ENCODE measurements at regions not wholly inside any gene's neighbourhood (a gene's known extent, or its start where the extent isn't known, plus 50 kb on each side); places are given as distances from the start of the nearest gene placed in this dataset.
"Not testable (repeated sequence)": the region's sequence is repeated elsewhere in the genome, so short reads cannot be mapped to it uniquely, and the experiment has no call there.

- DNase-seq (ENCODE audit: low read depth in 2 of 2), result no peak
These were observed 131.0 kb downstream of the ATXN3L start for GRCh38 chrX:13188731-13189309.

GRCh38 chrX:13186643-13187042 lies 133.2 kb downstream of the ATXN3L start:
- DNase-seq (ENCODE audit: low read depth in 2 of 2), result not testable (repeated sequence)

GRCh38 chrX:13180807-13181206 lies 136.4 kb upstream of the FAM9C start:
- no peak for DNase-seq (ENCODE audit: low read depth in 2 of 2)

- no peak for DNase-seq (ENCODE audit: low read depth in 2 of 2)
These were observed 135.2 kb upstream of the FAM9C start for GRCh38 chrX:13179586-13179985.

GRCh38 chrX:13179100-13179499 lies 134.7 kb upstream of the FAM9C start:
- DNase-seq (ENCODE audit: low read depth in 2 of 2), result no peak

DNA sequence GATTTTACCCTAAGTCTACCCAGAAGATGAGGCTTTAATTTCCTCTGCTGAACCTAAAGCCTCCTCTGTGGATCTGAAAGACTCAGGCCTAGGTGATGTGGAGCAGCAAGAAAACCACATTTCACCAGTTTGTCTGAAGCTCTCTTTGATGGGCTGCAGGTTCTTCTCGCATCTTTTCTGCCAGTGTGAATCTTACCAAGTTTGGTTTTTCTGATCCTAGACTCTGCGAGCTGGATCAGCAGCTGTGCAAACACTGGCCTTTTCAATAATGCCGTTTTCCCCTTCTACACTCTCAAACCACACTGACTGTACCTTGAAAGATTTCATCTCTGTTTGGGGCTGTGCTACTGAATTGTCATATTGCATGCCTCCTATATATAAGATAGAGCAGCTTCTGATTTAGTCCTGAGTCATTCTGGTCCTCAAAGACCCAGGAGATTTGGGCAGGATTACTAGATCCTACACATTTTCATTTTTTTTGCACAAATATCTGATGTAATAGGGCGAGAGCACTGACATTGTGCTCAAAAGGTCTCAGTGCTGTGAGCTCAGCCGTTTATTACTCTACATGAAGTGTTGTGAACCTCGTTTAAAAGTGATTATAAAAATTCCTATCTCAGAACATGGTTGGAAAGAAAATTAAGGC lies 133.6 kb upstream of the FAM9C start:
- no peak for DNase-seq (ENCODE audit: low read depth in 2 of 2)

DNA sequence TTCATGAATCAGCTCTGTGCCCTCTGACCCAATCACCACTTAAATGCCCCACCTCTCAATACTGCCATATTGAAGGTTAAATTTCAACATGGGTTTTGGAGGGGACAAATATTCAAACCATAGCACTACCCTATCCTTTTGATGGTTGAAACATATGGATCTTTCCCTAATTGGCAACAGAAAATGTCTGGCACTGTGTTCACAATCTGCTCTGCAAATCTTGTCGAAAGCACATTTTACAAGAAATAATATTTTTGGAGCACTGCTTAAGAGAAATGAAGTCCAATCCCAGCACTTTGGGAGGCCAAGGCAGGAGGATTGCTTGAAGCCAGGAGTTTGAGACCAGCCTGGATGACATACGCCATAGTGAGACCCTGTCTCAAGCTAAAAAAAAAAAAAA lies 130.6 kb upstream of the FAM9C start:
- no peak for DNase-seq (ENCODE audit: low read depth in 2 of 2)

DNA sequence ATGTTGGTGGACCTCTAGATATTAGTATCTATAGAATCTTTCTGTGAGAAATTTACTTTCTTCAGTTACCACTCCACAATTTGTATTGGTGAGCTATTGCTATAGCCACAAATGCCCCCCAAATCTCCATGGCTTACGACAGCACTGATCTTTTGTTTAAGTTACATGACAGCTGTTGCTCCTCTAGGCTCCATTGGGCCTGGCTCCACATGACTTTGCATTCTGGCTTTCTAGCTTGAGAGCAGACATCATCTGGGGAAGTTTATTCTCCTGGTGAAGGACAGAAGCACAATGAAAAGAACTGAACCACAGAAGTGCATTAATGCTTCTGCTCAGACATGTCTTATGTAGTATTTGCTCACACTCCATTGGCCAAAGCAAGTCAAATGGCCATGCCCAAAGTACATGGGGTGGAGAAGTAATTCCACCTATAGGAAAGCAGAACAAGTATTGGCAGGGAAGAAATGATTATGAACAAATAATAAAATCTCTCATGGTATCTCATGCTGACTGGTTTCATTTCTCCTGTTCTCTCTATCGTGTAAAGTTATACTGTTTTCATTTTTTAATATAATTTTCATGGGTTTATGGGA lies 126.6 kb upstream of the FAM9C start:
- no peak for DNase-seq (ENCODE audit: low read depth in 2 of 2)

DNA sequence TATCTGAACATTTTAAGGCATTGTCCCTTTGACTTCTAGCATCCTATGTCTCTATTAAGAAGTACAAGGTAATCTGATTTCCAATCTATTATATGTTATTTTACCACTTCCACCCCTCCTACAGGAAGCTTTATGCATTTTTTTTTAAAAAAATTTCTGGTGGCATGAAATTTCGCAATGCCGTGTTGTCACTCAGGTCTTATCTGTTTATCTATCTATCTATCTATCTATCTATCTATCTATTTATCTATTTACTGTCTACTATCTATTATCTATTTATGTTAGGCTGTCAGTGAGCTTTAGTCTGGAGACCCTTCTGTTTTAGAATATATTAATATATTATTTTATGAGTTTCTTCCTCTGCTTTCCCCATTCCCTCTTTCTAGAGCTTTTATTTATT lies 125.3 kb upstream of the FAM9C start:
- no peak for DNase-seq (ENCODE audit: low read depth in 2 of 2)

DNA sequence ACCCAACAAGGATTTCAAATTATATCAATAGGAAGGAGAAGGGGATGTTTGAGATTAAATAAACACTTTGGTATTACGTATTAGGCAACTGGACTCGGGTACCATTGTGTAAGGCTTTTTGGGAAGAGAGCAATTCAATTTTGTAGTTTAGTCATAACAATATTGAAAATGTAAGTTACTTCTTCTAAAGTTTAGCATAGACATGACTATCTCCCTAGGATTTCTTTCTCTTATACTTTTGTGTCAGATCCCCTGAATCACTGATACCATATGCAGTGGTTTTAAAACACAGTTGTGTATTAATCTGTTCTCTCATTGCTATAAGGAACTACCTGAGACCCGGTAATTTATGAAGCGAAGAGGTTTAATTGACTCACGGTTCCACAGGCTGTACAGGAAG lies 123.8 kb upstream of the FAM9C start:
- DNase-seq (ENCODE audit: low read depth in 2 of 2), result no peak

GRCh38 chrX:13167481-13168231 lies 123.2 kb upstream of the FAM9C start:
- no peak for DNase-seq (ENCODE audit: low read depth in 2 of 2)

DNA sequence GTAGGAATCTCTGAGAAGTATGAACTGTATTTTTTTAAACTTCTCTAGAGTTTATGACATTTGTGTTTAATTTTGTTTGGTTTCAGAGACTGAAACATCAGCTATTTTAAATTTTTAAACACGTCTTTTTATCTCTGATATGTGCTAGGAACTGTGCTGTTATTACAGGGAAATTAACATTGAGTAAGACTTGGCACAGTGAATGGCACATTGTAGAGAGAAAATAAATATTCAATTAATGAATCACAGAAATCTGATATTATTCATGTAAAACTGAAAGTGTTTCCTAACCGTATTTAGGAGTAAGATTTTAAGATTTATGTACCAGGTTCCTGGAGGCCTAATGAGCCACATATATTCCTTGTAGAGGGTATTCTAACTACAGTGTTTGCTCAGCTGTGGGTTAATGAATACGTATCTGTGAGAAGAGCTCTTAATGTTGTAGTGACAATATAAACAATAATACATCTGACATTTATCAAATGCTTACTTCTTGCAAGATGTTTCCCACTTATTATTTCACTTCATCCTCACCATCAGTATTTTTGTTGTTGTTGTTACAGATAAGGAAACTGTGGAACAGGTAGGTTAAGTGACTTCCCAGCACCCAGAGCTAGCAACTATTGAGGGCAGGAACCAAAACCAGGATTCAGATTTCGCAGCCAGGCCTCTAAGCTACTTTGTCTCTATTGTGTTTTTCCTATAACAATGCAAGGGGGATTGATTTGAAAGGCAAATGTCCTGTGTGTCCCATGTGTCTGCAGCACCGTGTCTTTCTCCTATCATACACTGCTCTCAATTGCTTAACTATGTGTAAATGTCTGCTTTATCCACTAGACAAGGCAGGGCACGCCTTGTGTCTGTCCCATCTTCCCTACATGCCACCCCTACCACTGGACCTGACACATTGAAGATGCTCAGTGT lies 121.1 kb upstream of the FAM9C start:
- no peak for DNase-seq (ENCODE audit: low read depth in 2 of 2)

DNA sequence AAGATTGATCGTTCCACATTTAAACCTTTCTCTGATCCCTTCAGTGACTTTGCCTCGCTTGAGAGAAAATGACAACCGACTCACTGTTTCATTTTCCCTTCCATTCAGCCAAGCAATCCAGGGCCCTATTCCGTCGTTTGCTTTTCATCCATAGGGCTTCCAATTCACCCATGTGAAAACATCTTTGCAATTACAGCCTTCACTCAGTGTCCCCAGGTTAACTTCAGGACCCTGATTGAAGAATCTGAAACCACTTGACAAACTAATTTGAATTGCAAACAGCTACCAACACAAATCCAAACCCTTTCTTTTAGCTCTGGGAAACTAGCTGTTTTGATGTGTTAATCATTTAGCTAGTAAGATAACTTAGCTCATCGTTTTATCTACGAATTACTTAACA lies 120.2 kb upstream of the FAM9C start:
- no peak for DNase-seq (ENCODE audit: low read depth in 2 of 2)

- no peak for DNase-seq (ENCODE audit: low read depth in 2 of 2)
These were observed 118.5 kb upstream of the FAM9C start for GRCh38 chrX:13162772-13163410.

DNA sequence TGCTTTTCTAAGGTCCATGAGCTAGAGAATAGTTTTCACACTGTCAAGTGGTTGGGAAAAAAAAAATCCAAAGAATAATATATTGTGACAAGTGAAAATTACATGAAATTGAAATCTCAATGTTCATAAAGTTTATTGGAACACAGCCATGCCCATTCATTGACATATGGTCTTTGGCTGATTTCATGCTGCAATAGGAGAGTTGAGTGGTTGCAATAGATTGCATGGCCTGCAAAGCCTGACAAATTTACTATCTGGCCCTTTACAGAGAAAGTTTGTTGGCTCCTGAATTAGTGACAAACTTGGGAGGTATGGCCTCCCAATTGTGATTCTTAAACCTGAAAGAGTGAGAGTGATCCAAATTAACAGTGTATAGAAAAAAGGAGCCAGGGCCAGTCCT lies 115.5 kb upstream of the FAM9C start:
- DNase-seq (ENCODE audit: low read depth in 2 of 2), result no peak

GRCh38 chrX:13158911-13159310 lies 114.5 kb upstream of the FAM9C start:
- no peak for DNase-seq (ENCODE audit: low read depth in 2 of 2)

DNA sequence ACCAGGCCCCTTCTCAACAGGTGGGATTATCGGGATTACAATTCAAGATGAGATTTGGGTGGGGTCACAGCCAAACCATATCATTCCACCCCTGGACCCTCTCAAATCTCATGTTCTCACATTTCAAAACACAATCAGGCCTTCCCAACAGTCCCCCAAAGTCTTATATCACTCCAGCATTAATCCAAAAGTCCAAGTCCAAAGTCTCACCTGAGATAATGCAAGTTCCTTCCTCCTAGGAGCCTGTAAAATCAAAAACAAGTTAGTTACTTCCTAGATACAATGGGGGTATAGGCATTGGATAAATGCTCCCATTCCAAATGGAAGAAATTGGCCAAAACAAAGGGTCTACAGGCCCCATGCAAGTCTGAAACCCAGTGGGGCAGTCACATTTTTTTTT lies 111.1 kb upstream of the FAM9C start:
- DNase-seq (ENCODE audit: low read depth in 2 of 2), result not testable (repeated sequence)

DNA sequence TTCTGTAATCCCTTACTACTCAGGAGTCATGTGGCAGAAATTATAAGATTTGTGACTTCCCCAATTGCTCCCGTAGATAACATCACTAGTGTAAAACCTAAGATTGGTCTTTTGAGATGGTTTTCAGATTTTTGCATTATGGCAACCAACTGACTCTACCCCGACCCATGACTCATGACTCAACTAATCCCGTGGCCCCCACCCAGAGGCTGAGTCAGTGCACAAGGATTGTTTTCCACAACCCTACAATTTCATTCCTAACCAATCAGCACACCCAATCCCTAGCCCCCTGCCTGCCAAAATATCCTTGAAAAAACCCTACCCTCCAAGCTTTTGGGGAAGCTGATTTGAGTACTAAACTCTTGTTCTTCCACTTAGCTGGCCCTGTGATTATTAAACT lies 109.4 kb upstream of the FAM9C start:
- no peak for DNase-seq (ENCODE audit: low read depth in 2 of 2)

- no peak for DNase-seq (ENCODE audit: low read depth in 2 of 2)
These were observed 108.2 kb upstream of the FAM9C start for GRCh38 chrX:13152518-13153185.

- no peak for DNase-seq (ENCODE audit: low read depth in 2 of 2)
These were observed 107.6 kb upstream of the FAM9C start for GRCh38 chrX:13151828-13152517.

Data from stimulated activated CD8-positive, alpha-beta memory T cell treated with anti-CD3 and anti-CD28 coated beads, Interleukin-2, amount 100 ng/mL, for 1 hour (primary cell).